ENCODE measurements at regions not wholly inside any gene's neighbourhood (a gene's known extent, or its start where the extent isn't known, plus 50 kb on each side); places are given as distances from the start of the nearest gene placed in this dataset.

DNA sequence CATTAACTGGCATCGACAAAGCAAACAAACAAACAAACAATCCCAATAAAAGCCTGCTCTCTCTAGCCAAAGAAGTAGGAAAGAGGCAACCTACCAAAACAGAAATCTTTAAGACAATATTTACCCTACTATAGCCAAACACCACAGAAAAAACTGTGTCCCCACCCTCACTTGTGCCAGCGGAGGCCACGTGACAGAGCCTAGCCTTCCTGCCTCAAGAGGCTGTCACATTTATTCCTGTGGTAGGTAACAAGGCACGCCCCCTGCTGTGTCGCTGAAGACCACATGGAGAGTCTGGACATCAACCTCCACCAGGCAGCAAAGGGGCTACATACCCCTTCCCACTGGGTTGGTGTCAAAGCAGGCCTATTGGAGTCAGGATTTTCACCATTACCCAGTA is 148.1 kb downstream of the LMNTD1 start:
- TF ChIP-seq EZH2 (IDR thresholded peaks at IDR 0.05; ENCODE audit: borderline replicate concordance, insufficient read depth, low read length, poor library complexity, severe bottlenecking) (no peak), REST (IDR thresholded peaks at IDR 0.05; ENCODE audit: borderline replicate concordance) (no peak), CTCF (IDR thresholded peaks at IDR 0.05; ENCODE audit: poor library complexity, severe bottlenecking) (no peak), EP300 (conservative IDR thresholded peaks at IDR 0.05; ENCODE audit: poor library complexity, severe bottlenecking) (no peak), TAF1 (IDR thresholded peaks at IDR 0.05; ENCODE audit: low read depth) (no peak)

Data from neural cell (in vitro differentiated cells).